ENCODE measurements at regions not wholly inside any gene's neighbourhood (a gene's known extent, or its start where the extent isn't known, plus 50 kb on each side); places are given as distances from the start of the nearest gene placed in this dataset.
A peak's percentile ranks its signal among the peaks of the same experiment; 100 is the strongest.
"Not testable (repeated sequence)": the region's sequence is repeated elsewhere in the genome, so short reads cannot be mapped to it uniquely, and the experiment has no call there.

DNA sequence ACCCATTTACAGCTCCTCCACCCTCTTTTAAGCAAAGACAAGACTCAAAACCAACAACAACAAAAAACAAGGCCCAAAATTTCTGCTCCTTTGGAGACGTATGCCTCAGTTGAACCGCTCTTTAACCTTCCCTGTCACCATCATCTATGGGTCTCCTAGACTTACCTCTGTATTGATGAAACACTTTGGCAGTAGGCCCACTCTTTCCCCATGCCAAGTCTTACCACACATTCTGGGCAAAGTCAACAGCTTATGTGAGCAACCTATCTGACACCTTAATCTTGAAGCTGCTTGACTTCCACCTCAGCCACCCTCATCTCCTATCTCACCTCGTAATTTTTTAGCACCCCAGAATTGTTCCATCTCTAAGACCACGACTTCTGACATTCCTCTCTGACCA lies 99.7 kb upstream of the CXorf66 start:
- DNase-seq, result no peak

DNA sequence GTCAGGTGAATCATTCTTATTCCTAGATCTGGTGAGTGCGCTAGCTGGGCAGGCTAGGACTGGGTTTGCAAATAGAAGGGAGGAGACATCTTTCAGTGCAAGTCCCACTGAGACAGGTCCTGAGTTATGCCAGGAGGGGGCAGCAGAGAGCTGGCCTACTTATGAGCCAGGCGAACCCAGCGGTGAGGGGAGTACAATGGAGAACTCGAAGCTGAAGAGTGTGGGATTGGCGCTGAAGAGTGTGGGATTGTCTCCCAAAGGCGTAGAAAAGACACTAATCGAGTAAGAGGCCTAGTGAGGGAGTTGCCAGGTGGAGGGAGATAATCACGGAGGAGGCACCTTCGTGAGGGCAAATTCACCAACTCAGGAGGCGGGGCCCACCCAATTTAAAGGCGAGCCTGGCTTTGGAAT lies 91.7 kb upstream of the CXorf66 start:
- peak; percentile 77 to 80 for DNase-seq

DNA sequence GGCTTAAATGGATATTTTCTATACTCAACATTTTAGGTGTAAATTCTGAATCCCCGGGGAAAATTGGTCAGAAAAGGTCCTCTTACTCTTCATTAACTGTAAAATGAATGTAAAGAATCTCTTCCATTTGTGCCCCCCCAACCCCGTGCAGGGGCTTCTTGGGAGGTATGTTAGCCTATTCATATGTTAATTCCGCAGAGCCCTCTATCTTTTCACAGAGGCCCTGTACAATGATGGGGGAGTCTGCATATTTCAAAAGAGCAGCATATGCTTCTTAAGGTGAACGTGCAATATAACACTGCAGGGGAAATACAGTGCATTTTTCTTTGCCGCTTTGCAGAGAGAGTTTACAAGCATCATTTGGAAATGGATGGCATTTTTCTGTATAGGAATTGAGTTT lies 88.5 kb upstream of the CXorf66 start:
- no peak for DNase-seq

DNA sequence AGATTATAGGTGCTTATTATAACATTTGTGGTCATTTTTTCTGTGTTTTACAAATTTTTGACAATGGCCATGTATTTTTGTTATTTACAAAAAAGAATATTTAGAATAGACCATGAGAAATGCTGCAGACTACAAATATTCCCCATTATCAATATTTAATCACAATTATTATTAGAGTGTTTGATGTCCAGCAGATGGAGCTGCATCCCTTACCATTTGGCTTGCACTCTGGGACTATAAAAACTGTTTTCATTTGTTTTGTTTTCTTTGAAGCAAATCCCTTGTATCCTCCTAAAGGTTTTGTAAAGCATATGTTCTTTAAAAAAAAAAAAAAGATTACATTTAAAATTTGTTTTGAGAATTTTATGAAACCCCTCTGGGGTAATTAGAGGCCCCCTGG lies 85.6 kb upstream of the CXorf66 start:
- DNase-seq, result no peak

DNA sequence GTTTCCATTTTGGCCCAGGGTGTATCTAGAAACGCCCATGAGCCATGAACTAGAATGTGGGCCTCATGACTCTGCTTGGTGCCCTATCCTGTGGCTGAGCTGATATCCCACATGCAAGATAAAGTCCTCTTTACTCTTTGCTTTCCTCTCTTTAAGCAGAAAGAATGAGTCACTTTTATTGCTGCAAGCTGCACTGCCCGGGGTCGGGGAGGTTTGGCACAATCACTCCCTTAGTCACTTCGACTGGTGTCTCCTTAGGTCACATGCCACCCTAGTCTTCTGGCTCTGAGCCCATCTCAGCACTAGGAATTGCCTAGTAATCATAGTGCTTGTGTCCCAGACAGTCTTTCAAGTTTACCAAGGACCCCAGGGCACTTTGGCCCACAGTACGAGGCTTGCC lies 75.1 kb upstream of the CXorf66 start:
- no peak for DNase-seq

DNA sequence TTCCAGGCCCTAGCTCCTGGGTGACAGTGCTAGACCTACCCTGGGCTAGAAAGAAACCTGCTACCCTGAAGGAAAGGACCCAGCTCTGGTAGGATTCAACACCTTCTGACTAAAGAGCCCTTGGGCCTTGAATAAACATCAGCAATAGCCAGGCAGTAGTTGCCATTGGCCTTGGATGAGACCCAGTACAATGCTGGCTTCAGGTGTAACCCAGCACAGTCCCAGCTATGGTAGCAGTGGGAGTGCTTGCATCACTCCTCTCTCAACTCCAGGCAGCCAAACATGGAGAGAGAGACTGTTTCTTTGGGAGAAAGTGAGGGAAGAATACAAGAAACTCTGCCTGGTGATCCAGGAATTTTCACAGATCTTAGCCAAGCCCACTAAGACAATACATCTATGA lies 73.5 kb upstream of the CXorf66 start:
- DNase-seq, result no peak

DNA sequence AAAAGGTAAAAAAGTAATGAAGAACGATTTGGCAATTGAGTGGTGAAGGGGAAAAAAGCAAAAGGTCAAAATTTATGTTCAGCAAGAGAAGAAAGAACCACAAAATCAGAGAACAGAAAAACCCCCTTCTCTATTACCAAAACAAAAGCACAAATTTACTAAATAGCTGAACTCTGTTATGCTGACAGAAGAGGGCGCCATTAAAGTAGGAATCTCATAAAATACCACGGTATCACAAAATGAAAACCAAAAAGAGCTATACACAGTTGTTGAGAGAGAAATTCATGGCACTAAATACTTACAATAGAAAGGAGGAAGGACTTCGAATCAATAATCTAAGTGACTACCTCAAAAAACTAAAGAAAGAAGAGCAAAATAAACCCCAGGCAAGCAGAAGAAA lies 69.6 kb upstream of the CXorf66 start:
- no peak for DNase-seq

DNA sequence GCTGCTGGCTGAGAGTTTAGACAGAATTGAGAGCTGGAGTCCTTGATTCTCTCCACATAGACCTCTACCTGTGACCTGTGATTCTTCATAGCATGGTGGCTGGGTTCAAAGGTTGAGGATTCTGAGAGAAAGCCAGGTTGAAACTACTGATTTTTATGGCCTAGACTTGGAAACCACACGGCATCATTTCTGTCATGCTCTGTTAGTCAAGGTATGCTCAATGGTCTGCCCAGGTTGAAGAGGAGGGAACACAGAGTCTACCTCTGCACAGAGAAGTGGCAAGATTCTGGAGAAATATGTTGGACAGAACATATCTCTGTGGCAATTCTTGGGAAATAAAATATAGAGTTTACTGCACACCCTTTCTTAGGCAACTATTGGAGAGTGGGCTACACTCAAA lies 57.2 kb upstream of the CXorf66 start:
- no peak for DNase-seq

DNA sequence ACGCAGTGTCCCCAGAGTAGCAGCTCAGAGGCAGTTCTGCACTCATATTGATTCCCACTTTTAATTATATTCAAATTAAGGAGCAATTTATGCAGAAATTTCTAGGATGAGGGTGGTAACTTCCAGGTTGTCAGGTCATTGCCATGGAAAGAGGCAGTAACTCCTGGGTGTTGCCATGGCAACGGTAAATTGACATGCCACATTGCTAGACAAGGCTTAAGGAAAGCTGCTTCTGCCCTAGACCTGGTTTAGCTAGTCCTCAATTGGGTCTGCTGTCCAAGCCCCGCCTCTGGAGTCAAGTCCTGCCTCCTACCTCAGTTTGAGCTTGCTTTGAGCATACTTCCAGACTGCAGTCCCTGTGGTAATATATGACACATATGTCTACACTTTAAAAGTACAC lies 53.8 kb upstream of the CXorf66 start:
- DNase-seq, result not testable (repeated sequence)

Measured in activated T-cell treated with anti-CD3 and anti-CD28 coated beads, Interleukin-2, amount 50 U/mL, for 48 hours (primary cell).